ENCODE measurements at regions not wholly inside any gene's neighbourhood (a gene's known extent, or its start where the extent isn't known, plus 50 kb on each side); places are given as distances from the start of the nearest gene placed in this dataset.
"Not testable (repeated sequence)": the region's sequence is repeated elsewhere in the genome, so short reads cannot be mapped to it uniquely, and the experiment has no call there.

DNA sequence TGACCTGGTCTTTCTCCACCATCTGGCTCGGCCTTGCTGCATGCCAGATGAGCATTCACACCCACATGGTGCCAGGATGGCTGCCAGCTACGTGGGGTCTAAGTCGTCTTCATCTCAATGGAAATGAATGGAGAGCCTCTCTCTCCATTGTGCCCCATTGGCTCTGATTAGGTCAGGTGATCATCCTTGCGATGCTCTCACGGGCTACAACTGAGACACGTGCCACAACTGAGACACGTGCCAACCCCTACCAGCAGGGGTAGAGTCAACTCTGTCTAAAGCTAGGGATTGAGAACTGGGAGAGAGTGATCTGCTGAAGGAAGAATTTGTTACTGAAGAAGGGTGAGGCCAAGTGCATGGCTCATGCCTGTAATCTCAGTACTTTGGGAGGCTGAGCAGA is 67.3 kb upstream of the RALY start:
- Histone ChIP-seq H3K4me1 (ENCODE audit: insufficient read depth) (no peaks in the 10 kb centered on the region), H3K4me3 (ENCODE audit: low read depth, low read length) (no peak overlapping the region), H3K27ac (ENCODE audit: low read depth) (no peak overlapping the region), H3K36me3 (ENCODE audit: insufficient read depth) (no peaks in the 10 kb centered on the region)
- 92% methylated on average over 7 of the region's 7 CpGs for WGBS
- DNase-seq (ENCODE audit: extremely low spot score), result no peak

DNA sequence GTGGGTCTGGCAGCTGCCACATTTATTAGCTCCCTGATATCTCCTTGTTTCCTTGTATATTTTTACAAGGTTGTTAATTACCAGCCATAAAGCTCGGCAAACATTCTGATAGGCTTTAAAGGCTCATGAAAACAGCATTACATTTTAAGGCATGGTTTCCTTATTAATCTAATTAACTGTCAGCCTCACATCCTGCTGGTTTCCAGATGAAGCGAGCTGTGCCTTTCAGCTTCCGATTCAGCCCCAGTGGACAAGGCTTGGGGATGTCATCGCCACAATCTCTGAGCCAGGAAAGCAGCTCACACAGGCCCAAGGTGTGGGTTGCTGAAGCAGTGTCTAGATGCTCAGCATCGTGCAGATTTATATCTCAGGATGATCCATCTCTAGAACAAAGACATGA is 66.0 kb upstream of the RALY start:
- WGBS, result 61% methylated on average over 5 of the region's 5 CpGs

DNA sequence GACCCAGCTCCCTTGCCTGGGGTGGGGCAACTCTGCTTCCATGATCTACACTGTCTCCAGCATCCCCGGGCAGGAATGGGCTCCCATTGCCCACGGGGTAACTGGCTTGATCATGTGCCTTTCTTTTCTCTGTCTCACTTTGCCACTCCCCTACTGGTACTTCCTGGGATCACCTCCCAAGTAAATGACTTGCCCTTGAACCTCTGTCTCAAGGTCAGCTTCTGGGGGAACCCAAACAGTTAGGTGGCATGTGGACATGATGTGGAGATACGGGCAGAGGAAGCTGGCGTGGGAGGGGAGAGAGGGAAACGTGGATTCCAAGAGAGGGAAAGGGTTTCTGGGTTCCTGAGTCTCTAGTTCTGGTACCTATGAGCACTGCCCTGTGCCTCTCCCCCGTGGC is 63.8 kb upstream of the RALY start:
- Histone ChIP-seq H3K4me1 (ENCODE audit: insufficient read depth) (no peaks in the 10 kb centered on the region), H3K27ac (ENCODE audit: low read depth) (no peak overlapping the region), H3K36me3 (ENCODE audit: insufficient read depth) (no peaks in the 10 kb centered on the region), H3K4me3 (ENCODE audit: low read depth, low read length) (no peak overlapping the region)
- DNase-seq (ENCODE audit: extremely low spot score), result no peak
- WGBS, result 72% methylated on average over 6 of the region's 6 CpGs

More for the DNA sequence above, 66.0 kb upstream of the RALY start:
- no peak for DNase-seq (ENCODE audit: extremely low spot score)
- Histone ChIP-seq H3K27ac (ENCODE audit: low read depth) (no peak overlapping the region), H3K36me3 (ENCODE audit: insufficient read depth) (no peaks in the 10 kb centered on the region), H3K4me1 (ENCODE audit: insufficient read depth) (no peaks in the 10 kb centered on the region), H3K4me3 (ENCODE audit: low read depth, low read length) (no peak overlapping the region)

DNA sequence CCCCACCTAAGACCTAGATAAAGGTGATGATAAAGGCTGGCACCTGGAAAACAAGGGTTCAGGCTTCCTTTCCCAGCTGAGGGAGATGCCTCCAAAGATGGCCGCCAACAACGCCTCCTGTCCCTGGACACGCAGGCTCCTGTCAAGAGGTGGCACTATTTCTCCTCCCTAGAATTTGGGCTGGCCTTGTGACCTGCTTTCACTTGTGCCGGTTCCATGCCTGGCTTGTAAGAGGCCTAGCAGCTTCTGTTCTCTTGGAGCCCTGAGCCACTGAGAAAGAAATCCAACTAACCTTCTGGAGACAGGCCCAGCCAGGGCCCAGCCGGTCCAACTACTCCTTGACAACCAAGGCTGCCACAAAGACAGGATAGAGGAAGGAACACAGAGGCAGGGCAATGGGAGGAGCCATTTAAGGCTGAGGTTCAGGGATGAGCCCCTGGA is 60.2 kb upstream of the RALY start:
- no peaks in the 10 kb centered on the region for H3K4me1 ChIP-seq (ENCODE audit: insufficient read depth)
- H3K4me3 ChIP-seq (ENCODE audit: low read depth, low read length), result no peak overlapping the region
- H3K27ac ChIP-seq (ENCODE audit: low read depth), result no peak overlapping the region
- H3K36me3 ChIP-seq (ENCODE audit: insufficient read depth), result no peaks in the 10 kb centered on the region
- 61% methylated on average over 5 of the region's 5 CpGs for WGBS
- no peak for DNase-seq (ENCODE audit: extremely low spot score)

DNA sequence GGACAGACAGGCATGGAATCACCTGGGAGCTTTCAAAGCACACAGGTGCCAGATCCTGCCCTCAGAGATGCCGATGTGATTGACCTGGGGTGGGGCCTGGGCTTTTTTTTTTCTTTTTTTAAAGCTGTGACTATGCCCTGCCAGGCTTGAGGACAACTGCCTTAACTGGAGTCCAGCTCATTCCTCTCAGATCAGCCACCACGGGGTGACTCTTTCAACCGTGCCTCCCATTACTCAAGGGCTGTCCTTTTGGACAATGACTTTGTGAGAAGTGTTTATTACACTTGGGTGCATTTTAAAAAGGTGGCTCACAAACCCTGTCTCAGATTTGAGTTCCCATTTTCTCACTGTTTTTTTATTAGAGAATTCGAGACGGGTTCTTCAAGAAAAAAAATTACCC is 57.1 kb upstream of the RALY start:
- Histone ChIP-seq H3K4me1 (ENCODE audit: insufficient read depth) (no peaks in the 10 kb centered on the region), H3K27ac (ENCODE audit: low read depth) (no peak overlapping the region), H3K36me3 (ENCODE audit: insufficient read depth) (no peaks in the 10 kb centered on the region), H3K4me3 (ENCODE audit: low read depth, low read length) (no peak overlapping the region)
- DNase-seq (ENCODE audit: extremely low spot score), result no peak
- 83% methylated on average over 5 of the region's 5 CpGs for WGBS

DNA sequence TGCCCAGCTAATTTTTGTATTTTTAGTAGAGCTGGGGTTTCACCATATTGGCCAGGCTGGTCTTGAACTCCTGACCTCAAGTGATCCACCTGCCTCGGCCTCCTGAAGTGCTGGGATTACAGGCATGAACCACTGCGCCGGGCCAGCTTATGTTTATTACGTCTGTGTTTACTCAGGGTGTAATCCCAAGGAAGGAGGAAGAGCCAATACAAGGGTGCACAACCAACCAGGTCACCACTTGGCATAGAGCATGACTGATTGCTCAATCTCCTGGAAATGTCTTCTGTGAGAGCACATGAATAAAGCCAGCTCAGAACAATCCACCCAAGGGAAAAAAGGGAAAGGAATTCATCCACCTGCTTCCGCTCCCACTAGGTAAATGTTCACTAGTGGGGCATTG is 54.7 kb upstream of the RALY start:
- H3K27ac ChIP-seq (ENCODE audit: low read depth); H3K4me3 ChIP-seq (ENCODE audit: low read depth, low read length); H3K36me3 ChIP-seq (ENCODE audit: insufficient read depth); DNase-seq (ENCODE audit: extremely low spot score); H3K4me1 ChIP-seq (ENCODE audit: insufficient read depth): not testable (repeated sequence)
- 54% methylated on average over 5 of the region's 5 CpGs for WGBS

DNA sequence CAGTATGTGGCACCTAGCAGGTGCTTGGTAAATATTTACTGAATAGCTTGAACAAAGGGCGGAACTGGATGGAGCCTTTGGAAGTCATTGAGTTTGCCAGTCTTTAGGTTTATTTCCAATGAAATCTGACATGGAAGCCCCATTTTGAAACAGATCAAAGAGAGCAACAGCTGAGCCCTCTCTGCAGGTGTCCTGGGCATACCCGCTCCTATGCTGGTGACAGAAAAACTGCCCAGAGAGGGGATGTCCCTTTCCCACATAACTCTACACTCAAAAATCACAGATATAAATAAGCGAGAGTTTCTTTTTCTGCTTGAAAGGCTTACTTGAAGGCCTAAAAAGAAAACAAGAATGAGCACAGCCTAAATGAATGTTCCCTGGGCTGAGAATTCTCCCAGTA is 53.0 kb upstream of the RALY start:
- Histone ChIP-seq H3K4me3 (ENCODE audit: low read depth, low read length) (no peak overlapping the region), H3K36me3 (ENCODE audit: insufficient read depth) (no peaks in the 10 kb centered on the region), H3K4me1 (ENCODE audit: insufficient read depth) (no peaks in the 10 kb centered on the region), H3K27ac (ENCODE audit: low read depth) (no peak overlapping the region)
- no peak for DNase-seq (ENCODE audit: extremely low spot score)
- WGBS, result 97% methylated on average over 3 of the region's 3 CpGs

Measured in urinary bladder (tissue), 3 donors.